ENCODE measurements at regions not wholly inside any gene's neighbourhood (a gene's known extent, or its start where the extent isn't known, plus 50 kb on each side); places are given as distances from the start of the nearest gene placed in this dataset.
A peak's percentile ranks its signal among the peaks of the same experiment; 100 is the strongest.

DNA sequence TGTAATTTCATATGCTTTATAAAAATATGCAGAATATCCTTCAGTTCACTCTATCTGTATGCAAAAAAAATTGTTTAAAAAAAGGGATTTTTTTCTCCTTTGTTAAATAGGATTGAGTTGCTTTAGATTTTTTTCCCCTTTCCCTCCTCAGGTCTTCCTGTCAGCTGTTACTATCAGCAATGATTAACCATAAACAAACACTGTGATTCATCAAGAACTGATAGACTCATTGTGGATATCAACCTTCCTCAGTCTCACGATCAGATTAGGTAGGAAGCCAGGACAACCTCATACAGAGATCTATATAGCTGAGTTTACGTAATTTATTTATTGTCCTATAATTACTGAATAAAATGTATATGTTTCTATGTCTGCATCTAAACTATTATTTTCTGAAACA, 2136.2 kb upstream of the CELF4 start:
- peak; percentile 40 for DNase-seq (ENCODE audit: low spot score)

GRCh38 chr18:39701055-39701783, 2135.6 kb upstream of the CELF4 start:
- DNase-seq (ENCODE audit: low spot score), result no peak

GRCh38 chr18:39699340-39699964, 2133.9 kb upstream of the CELF4 start:
- no peak for DNase-seq (ENCODE audit: low spot score)

- DNase-seq (ENCODE audit: low spot score), result no peak
Measured at GRCh38 chr18:39698436-39698835, 2132.8 kb upstream of the CELF4 start.

DNA sequence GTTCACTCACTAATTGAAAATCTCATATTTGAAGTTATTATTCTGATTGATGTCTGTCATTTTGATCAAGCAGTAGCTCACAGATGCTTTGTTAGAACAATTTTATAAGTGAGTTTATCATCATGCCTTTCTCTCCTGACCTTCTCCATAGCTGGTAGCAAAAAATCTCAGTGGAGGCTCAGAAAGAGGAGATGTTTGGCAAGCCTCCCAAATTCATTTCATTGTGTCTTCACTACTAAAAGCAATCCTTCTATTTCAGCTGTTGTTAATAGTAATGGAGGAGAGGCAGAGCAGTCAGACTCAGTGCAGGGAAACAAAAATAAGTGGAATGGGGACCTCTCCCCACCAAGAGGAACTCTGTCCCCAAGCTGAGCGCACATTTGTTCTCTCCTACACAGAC, 2127.8 kb upstream of the CELF4 start:
- no peak for DNase-seq (ENCODE audit: low spot score)

- no peak for DNase-seq (ENCODE audit: low spot score)
Measured at GRCh38 chr18:39692367-39693015, 2126.9 kb upstream of the CELF4 start.

GRCh38 chr18:39685303-39685902, 2119.8 kb upstream of the CELF4 start:
- no peak for DNase-seq (ENCODE audit: low spot score)

DNA sequence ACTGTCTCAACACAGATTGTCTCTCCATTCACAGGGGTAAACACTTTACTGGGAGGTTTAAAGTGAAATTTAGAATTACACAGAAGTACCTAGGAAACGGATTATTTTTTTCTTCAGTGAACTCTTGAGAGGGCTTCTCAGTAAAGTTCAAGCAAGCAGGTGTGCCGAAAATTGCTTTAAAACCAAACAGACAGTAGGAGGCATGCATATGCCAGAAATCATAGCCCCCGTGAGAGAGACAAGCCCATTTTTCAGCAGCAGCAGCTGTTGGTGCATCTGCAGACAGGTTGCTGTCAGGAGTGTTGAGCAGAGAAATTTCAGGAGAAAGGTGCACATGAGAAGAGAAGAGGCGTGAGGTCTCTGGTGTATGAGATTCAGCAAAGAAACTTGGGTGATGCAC, 2115.5 kb upstream of the CELF4 start:
- DNase-seq (ENCODE audit: low spot score), result no peak

DNA sequence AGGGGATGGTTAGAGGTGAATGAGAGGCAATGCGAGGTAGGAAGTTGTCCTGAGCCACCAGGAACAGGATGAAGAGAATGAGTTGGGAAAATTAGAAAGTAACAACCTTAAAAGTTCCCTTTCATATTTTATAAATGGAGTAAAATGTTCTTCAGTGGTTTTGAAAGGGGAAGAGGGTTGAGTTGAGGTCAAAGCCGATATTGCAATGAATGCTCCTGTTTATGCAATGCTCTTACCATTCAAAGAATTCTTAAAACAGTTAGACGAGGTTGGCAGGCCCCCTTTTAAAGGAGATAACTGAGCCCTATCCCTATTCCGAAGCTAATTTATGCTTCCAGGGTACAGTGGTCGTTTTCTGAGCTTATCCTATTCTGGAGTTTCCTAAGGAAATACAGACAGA, 2110.3 kb upstream of the CELF4 start:
- DNase-seq (ENCODE audit: low spot score), result no peak

DNA sequence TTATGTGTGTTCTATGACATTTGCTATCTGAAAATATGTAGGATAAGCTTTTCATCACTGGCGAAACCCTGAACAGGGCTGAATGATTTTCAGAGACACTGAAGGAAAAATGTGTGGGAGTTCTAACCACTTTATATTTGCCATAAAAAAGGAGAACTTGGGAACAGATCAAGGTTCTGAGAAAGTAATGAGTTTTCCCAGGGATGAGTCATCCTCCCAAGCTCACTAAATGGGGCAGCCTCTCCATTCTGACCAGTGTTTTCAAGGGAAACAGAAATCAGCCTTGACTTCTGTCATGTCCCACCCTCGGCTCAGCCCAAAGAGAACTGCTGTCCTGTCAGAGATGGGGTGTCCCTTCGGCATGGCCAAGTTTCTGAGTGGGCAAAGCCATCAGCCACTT, 2109.8 kb upstream of the CELF4 start:
- DNase-seq (ENCODE audit: low spot score), result no peak

GRCh38 chr18:39672171-39672570, 2106.6 kb upstream of the CELF4 start:
- no peak for DNase-seq (ENCODE audit: low spot score)

DNA sequence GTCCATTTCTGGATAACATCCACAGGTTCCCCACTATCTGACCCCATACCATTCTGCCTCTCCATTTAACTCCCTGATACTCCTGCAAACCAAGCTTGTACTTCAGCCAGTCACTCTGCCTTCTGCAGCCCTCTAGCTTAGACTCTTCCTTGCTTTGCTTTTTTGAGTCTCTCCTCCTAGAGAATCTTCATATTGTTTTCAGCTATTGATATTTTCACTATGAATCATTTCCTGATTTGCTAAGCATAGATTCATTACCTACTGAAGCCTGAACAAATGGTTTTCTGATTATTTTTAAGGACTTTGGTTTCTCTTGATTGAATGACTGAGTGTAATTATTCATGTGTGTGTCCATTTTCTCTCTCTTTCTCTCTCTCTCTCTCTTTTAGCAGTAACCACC, 2102.3 kb upstream of the CELF4 start:
- no peak for DNase-seq (ENCODE audit: low spot score)

DNA sequence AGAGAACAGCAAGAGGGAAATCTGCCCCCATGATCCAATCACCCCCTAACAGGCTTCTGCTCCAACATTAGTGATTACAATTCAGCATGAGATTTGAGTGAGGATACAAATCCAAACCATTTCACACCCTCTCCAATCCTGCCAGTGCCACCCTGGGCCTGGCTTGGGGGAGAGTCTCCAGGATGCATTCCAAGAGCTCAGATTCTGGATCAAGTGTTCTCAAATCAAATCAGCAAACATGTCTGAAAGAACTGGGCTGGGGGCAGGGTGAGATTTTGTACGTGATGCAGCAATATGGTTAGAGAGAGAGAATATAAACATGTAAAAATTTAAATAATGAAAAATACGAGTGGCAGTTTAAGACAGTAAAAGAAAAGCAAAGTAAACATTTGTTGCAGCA, 2100.9 kb upstream of the CELF4 start:
- DNase-seq (ENCODE audit: low spot score), result no peak

DNA sequence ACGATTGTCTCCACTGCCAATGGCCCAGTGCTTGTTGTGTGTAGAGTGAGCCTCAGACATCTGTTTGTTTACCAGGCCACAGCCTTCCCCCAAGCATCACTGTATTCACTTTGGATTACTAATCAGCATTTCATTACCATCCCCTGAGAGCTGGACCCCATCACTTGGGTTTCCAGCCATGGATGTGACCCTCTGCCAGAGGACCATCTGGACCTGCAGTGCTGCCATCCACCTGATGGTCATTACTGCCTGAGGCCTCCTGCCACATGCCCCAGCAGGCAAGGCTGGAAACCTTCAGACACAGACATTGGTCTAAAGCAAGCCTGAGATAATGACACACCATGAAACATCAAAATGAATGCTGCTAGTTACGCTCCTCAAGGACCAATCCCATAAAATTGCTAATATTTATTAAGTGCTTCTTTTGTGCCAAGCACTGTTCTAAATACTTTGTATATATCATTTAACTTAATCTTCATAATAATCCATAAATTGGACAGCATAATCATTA, 2096.3 kb upstream of the CELF4 start:
- no peak for DNase-seq (ENCODE audit: low spot score)

DNA sequence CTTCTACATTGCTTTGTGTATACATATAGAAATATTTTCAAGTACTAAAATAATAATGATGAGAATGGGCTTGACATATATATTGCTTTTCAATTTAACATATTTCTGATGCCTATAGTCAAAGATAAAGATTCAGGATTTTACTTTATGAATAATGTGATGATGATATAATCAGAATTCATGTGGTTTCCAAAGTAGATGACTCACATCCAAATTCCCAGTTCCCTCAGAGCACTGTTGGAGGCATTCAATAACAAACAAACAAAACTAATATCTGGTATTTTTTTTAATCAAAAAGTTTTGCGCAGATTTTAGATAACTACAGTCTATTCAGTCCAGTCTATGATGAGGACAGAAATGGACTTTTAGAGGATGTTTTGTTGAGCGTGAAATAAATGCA, 2094.5 kb upstream of the CELF4 start:
- DNase-seq (ENCODE audit: low spot score), result no peak

DNA sequence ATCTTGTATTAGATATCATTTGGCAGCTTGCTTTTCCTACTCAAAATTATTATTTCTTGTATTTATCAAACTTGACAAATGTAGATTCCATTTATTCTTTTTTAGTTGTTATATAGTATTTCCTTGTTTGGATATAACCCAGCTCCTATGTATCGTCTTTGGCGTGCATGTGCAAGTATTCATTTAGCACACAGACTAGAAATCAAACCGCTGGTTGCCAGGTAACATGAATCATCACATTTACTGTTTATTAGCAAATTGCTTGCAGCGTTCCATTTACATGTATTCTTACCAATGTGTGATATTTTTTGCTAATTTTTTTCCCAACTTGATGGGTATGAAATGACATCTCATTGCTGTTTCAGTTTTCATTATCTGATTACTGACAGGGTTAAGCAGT, 2089.7 kb upstream of the CELF4 start:
- no peak for DNase-seq (ENCODE audit: low spot score)

GRCh38 chr18:39653221-39653620, 2087.6 kb upstream of the CELF4 start:
- DNase-seq (ENCODE audit: low spot score), result no peak

GRCh38 chr18:39648616-39649015, 2083.0 kb upstream of the CELF4 start:
- DNase-seq (ENCODE audit: low spot score), result no peak

DNA sequence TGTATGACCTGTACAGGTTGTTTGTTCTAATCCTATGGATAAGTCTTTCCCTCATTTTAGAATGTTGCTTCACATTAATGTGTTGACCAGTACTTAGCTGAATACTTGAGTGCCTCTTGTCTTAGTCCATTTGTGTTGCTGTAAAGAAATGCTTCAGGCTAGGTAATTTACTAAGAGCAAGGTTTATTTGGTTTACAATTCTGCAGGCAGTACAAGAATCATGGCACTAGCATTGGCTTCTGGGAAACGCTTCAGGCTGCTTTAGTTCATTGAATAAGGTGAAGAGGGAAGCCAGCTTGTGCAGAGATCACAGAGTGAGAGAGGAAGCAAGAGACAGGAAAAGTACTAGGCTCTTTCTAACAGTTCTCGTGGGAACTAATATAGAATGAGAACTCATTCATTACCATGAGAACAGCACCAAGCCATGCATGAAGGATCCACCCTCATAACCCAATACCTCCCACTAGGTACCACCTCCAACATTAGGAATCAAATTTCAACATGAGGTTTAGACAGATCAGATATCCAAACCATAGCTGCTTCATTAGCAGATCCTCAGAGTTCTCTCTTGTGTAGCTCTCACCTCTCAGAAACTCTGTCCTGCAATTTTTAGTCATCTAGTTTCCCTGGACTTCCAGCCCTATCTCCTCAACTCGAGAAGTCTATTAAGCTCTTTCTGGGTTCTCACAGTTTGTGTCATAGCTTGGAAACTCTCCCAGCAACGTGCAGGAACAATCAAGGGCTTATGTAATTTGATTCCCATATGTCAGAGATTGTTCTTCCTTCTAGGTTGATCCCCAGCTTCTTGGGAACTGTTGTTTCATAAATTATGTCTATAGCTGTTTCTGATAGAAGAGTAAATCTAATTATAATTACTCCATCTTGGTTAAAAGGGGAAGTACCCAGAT, 2082.3 kb upstream of the CELF4 start:
- DNase-seq (ENCODE audit: low spot score), result no peak

DNA sequence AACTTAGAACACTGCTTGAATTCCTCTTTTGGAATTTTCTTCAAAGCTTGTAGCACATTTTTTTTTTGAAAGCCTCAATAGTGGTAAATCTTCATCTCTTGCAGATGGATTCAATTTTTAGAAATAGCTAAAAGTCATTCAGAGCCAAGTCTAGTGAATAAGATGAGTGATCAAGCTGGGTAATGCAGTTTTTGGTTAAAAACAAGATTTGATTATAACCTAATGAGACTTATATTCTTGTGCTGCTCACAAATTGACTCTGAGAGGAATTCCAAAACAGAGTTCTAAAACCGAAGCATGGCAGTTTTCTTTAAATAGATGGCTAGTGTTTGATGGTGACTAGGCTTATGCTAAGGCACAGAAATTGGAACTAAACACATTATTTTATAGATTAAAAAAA, 2072.6 kb upstream of the CELF4 start:
- DNase-seq (ENCODE audit: low spot score), result no peak

DNA sequence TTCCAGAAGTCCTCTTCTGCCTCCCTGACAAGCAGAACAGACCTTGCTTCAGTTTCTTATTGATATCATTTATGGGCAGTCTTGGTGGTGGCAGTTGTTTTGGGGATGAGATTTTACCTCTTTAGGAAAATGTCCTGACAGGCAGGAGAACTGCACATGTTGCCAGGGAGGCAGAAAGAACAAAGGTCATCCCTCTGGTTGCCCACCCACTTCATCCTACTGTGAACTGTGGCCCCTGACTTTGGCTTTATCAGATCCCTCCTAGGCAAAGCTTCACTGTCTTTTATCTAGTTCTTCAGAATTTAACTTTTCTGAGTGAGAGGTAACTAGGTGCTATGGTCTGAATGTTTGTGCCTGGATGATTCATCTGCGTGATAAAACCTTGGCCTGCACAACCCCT, 2071.3 kb upstream of the CELF4 start:
- no peak for DNase-seq (ENCODE audit: low spot score)

Data from HT-29 (cell line).